ENCODE measurements at regions not wholly inside any gene's neighbourhood (a gene's known extent, or its start where the extent isn't known, plus 50 kb on each side); places are given as distances from the start of the nearest gene placed in this dataset.

DNA sequence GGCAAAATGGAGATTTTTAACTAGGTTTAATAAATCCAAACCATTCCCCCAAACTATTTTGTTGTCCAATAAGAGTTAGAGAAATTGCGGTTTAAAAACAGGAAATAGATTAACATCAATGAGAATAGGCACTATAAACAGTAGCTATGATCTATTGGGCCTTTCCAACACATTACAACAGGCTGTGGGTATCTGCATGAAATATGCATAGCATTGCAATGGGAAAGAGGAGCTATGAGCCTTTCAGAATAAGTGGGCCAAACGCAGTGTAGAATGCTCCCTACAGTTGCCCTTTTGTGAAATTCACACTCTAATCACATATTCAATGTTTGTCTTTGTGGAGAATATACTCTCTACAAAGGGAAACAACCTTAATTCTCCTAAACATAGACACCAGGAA, 305.5 kb upstream of the PRMT6 start:
- TF ChIP-seq CTCF (IDR thresholded peaks at IDR 0.05; ENCODE audit: insufficient read depth, low read length) (no peak), REST (IDR thresholded peaks at IDR 0.05; ENCODE audit: insufficient replicate concordance, low read depth) (no peak), SPI1 (IDR thresholded peaks at IDR 0.05; ENCODE audit: borderline replicate concordance, low read depth) (no peak), POLR2AphosphoS5 (IDR thresholded peaks at IDR 0.05; ENCODE audit: low read depth) (no peak), GABPA (IDR thresholded peaks at IDR 0.05; ENCODE audit: low read depth) (no peak)
- no peak for DNase-seq (ENCODE audit: low read depth in 1 of 2, low spot score in 1 of 2)
- H3K4me3 ChIP-seq (replicated peaks; ENCODE audit: insufficient read depth, low read length) = no peak overlapping the region
- no peaks in the 10 kb centered on the region for H3K27me3 ChIP-seq (ENCODE audit: insufficient read depth, poor library complexity, severe bottlenecking)
- H3K27ac ChIP-seq (replicated peaks) = no peak overlapping the region

DNA sequence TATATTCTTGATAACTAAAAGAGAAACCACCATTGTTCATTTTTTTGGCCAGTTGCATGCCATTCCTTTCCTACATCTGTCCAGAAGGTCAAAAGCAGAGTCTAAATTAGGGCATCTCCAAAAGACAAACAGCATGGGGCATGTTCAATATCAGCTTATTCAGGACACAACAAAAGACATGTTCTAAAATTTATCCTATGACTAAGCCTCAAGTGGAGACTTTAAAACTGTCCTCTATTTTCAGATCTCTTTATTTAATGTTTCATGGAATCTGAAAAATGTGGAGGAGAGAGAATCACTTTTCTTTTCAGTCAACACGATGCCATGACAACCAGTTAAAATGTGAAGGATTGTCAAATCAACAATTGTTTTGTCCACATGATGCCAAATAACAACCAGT, 303.4 kb upstream of the PRMT6 start:
- H3K27me3 ChIP-seq (ENCODE audit: insufficient read depth, poor library complexity, severe bottlenecking) = no peaks in the 10 kb centered on the region
- H3K27ac ChIP-seq (replicated peaks) = no peak overlapping the region
- H3K4me3 ChIP-seq (replicated peaks; ENCODE audit: insufficient read depth, low read length) = no peak overlapping the region
- no peak for DNase-seq (ENCODE audit: low read depth in 1 of 2, low spot score in 1 of 2)
- no peak for TF ChIP-seq GABPA (IDR thresholded peaks at IDR 0.05; ENCODE audit: low read depth)
- TF ChIP-seq CTCF (IDR thresholded peaks at IDR 0.05; ENCODE audit: insufficient read depth, low read length) = no peak
- TF ChIP-seq SPI1 (IDR thresholded peaks at IDR 0.05; ENCODE audit: borderline replicate concordance, low read depth) = no peak
- TF ChIP-seq POLR2AphosphoS5 (IDR thresholded peaks at IDR 0.05; ENCODE audit: low read depth) = no peak
- no peak for TF ChIP-seq REST (IDR thresholded peaks at IDR 0.05; ENCODE audit: insufficient replicate concordance, low read depth)

DNA sequence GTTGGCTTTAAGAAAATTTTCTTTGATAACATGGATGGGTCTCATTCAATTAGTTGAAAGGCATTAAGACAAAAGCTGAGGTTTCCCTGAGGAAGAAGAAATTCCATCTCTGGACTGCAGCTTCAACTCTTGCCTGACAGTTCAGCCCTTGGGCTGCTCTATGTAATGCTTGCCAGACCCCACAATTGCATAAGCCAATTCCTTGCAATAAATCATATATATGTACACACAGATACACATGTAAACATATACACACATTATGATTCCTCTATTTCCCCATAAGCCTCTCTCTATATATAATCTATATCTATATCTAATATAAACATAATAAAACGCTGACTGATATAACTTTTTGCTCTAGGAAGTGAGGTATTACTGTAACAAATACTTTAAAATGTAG, 301.5 kb upstream of the PRMT6 start:
- Histone ChIP-seq H3K4me3 (replicated peaks; ENCODE audit: insufficient read depth, low read length) (no peak overlapping the region), H3K27ac (replicated peaks) (no peak overlapping the region), H3K27me3 (ENCODE audit: insufficient read depth, poor library complexity, severe bottlenecking) (no peaks in the 10 kb centered on the region)
- no peak for DNase-seq (ENCODE audit: low read depth in 1 of 2, low spot score in 1 of 2)
- TF ChIP-seq REST (IDR thresholded peaks at IDR 0.05; ENCODE audit: insufficient replicate concordance, low read depth) = no peak
- TF ChIP-seq POLR2AphosphoS5 (IDR thresholded peaks at IDR 0.05; ENCODE audit: low read depth) = no peak
- TF ChIP-seq SPI1 (IDR thresholded peaks at IDR 0.05; ENCODE audit: borderline replicate concordance, low read depth) = no peak
- no peak for TF ChIP-seq CTCF (IDR thresholded peaks at IDR 0.05; ENCODE audit: insufficient read depth, low read length)
- TF ChIP-seq GABPA (IDR thresholded peaks at IDR 0.05; ENCODE audit: low read depth) = no peak
